ENCODE measurements at regions not wholly inside any gene's neighbourhood (a gene's known extent, or its start where the extent isn't known, plus 50 kb on each side); places are given as distances from the start of the nearest gene placed in this dataset.
"Not testable (repeated sequence)": the region's sequence is repeated elsewhere in the genome, so short reads cannot be mapped to it uniquely, and the experiment has no call there.

DNA sequence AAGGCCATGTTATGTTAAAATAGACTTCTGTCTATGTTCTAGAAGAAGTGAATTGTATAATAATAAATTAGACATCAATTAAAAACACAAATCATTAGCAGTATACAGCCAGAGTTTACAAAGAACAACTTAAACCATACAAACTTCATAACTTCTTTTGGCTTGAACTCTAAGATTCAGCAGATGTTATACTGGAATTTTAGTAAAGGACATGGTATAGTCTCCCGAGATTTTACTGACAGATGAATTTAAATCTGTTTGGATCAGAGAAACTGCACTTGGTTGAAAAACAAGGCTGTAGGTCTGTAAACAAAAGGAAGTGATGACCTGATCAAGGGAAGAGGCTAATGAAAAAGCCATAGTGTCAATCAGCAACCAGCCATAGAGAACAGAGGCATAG is 132.6 kb upstream of the TBX18 start:
- Mint-ChIP-seq H3K4me1 (ENCODE audit: low read depth) (no peaks in the 10 kb centered on the region), H3K9me3 (no peaks in the 10 kb centered on the region), H3K27ac (no peak overlapping the region), H3K36me3 (ENCODE audit: low read depth) (no peaks in the 10 kb centered on the region), H3K27me3 (no peaks in the 10 kb centered on the region), H3K4me3 (no peak overlapping the region)
- intact Hi-C loops (cut with micrococcal nuclease): no loop called here

GRCh38 chr6:84892671-84893070 is 128.3 kb upstream of the TBX18 start:
- no peaks in the 10 kb centered on the region for H3K36me3 Mint-ChIP-seq (ENCODE audit: low read depth)
- no peaks in the 10 kb centered on the region for H3K9me3 Mint-ChIP-seq
- intact Hi-C loops (cut with micrococcal nuclease): no loop called here
- no peaks in the 10 kb centered on the region for H3K4me1 Mint-ChIP-seq (ENCODE audit: low read depth)
- no peak overlapping the region for H3K4me3 Mint-ChIP-seq
- no peak overlapping the region for H3K27ac Mint-ChIP-seq
- no peaks in the 10 kb centered on the region for H3K27me3 Mint-ChIP-seq

DNA sequence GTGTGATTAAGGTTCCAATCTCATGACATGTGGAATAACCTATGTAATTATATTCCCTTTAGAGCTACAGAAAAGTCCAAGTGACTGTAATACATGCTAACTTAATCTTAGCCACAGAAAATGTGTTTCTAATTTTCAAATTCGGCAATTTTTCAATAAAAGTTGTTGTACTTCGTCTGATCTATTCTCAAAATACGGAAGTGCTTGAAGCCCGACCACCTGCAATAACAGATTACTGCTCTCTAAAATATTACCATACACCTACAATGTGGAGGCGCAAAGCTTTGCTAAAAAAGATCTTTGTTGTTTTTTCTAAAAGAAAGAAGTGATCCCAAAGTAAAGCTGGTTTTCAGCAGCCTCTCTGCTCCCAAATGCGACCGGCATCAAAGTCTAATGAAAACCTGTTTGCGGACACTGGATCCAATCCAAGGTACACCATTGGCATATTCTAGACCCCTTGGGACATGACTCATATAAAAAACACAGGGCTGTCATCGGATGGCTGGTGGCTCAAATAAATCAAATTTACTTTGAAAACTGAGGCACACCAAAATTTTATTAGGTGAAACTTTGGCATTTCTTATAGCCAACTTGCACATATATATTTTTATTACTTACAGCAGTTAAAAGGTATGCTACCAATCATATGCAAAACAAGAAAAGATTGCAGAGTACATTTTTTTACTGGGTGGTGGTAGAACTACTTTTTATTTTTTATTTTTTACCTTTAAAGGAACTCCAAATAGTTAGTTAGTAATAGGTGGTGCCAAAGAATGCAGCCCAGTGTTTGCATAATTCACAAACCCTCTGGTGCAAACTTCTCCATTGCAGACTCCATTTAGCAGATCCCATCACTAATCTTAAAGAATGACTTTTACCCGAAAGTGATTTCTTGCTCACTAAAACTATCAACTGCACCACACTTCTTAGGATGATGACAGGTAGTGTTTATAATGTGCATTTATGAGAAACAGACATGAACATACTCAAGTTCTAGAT is 118.7 kb upstream of the TBX18 start:
- Mint-ChIP-seq H3K4me1 (ENCODE audit: low read depth) (no peaks in the 10 kb centered on the region), H3K4me3 (no peak overlapping the region), H3K27me3 (no peaks in the 10 kb centered on the region), H3K9me3 (no peaks in the 10 kb centered on the region), H3K36me3 (ENCODE audit: low read depth) (no peaks in the 10 kb centered on the region), H3K27ac (no peak overlapping the region)
- intact Hi-C loops (cut with micrococcal nuclease): no loop called here

DNA sequence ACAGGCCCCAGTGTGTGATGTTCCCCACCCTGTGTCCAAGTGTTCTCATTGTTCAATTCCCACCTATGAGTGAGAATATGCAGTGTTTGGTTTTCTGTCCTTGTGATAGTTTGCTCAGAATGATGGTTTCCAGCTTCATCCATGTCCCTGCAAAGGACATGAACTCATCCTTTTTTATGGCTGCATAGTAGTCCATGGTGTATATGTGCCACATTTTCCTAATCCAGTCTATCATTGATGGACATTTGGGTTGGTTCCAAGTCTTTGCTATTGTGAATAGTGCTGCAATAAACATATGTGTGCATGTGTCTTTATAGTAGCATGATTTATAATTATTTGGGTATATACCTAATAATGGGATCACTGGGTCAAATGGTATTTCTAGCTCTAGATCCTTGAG is 115.0 kb upstream of the TBX18 start:
- H3K4me3 Mint-ChIP-seq; intact Hi-C loops (cut with micrococcal nuclease); H3K27ac Mint-ChIP-seq; H3K27me3 Mint-ChIP-seq; H3K36me3 Mint-ChIP-seq (ENCODE audit: low read depth); H3K4me1 Mint-ChIP-seq (ENCODE audit: low read depth); H3K9me3 Mint-ChIP-seq: not testable (repeated sequence)

- no peak overlapping the region for H3K4me3 Mint-ChIP-seq
- no peaks in the 10 kb centered on the region for H3K4me1 Mint-ChIP-seq (ENCODE audit: low read depth)
- H3K27me3 Mint-ChIP-seq: no peaks in the 10 kb centered on the region
- H3K9me3 Mint-ChIP-seq: no peaks in the 10 kb centered on the region
- intact Hi-C loops (cut with micrococcal nuclease): no loop called here
- no peaks in the 10 kb centered on the region for H3K36me3 Mint-ChIP-seq (ENCODE audit: low read depth)
- no peak overlapping the region for H3K27ac Mint-ChIP-seq
Observed at GRCh38 chr6:84877515-84878210, 113.3 kb upstream of the TBX18 start.

DNA sequence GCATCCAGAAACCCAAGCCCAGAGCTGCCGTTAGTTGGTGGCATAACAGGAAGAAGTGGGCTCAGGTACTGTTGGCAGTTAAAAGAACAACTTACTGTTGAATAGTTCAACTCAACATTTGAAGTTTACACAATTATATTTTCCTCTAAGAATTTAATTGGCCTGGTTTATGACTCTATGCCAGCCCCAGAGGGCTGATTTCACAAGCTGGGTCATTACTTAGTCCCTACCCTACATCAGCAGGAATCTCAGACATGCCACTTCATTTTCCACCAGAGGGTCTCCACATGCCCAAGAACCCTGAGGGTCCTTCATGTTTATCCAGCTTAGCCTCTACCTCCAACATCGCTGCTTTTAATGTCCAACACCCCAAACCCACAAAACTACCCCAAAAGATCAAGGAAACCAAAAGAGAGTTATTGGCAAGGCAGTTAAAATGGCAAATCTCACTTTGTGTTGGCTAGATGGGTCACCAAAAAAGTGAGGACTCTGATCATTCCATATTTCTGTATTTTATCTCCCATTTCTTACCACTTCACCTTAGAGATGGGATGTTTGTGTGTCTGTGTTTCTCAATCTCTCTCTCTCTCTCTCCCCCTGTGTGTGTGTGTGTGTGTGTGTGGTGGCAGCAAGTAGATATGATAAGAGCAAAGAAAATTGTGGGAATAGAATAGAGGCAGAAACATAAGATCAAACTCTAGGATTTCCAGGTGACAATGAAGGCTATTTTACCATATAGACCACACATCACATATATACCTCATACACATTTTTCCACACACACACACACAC is 112.5 kb upstream of the TBX18 start:
- Mint-ChIP-seq H3K9me3 (no peaks in the 10 kb centered on the region), H3K4me1 (ENCODE audit: low read depth) (no peaks in the 10 kb centered on the region), H3K27me3 (no peaks in the 10 kb centered on the region), H3K27ac (no peak overlapping the region), H3K36me3 (ENCODE audit: low read depth) (no peaks in the 10 kb centered on the region), H3K4me3 (no peak overlapping the region)
- intact Hi-C loops (cut with micrococcal nuclease): no loop called here

- Mint-ChIP-seq H3K36me3 (ENCODE audit: low read depth) (no peaks in the 10 kb centered on the region), H3K4me3 (no peak overlapping the region), H3K9me3 (no peaks in the 10 kb centered on the region), H3K27ac (no peak overlapping the region), H3K27me3 (no peaks in the 10 kb centered on the region), H3K4me1 (ENCODE audit: low read depth) (no peaks in the 10 kb centered on the region)
- intact Hi-C loops (cut with micrococcal nuclease): no loop called here
Observed at GRCh38 chr6:84872996-84873723, 108.8 kb upstream of the TBX18 start.

DNA sequence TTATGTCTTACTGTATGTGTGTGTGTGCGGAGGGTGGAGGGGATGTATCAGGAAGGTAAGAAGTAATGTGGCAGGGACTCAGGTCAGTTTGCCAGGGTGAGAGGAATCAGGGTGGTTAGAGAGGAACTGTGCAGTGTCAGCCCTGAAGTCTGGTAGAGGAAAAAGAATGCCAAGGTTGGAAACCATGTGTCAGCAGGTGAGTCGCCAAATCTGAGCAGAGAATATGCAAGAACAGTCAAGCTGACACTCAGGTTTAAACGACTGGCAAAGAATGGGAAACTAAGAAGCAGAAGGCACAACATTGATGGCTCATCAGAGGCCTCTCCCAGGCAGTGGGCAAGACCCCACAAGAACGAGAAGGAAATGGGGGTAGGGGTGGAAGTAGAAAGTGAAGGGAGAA is 107.5 kb upstream of the TBX18 start:
- Mint-ChIP-seq H3K4me1 (ENCODE audit: low read depth) (no peaks in the 10 kb centered on the region), H3K27ac (no peak overlapping the region), H3K4me3 (no peak overlapping the region)

GRCh38 chr6:84870672-84871071 is 106.3 kb upstream of the TBX18 start:
- H3K4me3 Mint-ChIP-seq: no peak overlapping the region
- H3K9me3 Mint-ChIP-seq: no peaks in the 10 kb centered on the region
- H3K36me3 Mint-ChIP-seq (ENCODE audit: low read depth): no peaks in the 10 kb centered on the region
- intact Hi-C loops (cut with micrococcal nuclease): no loop called here
- H3K27me3 Mint-ChIP-seq: no peaks in the 10 kb centered on the region
- H3K27ac Mint-ChIP-seq: no peak overlapping the region
- H3K4me1 Mint-ChIP-seq (ENCODE audit: low read depth): no peaks in the 10 kb centered on the region

More for the DNA sequence above, 107.5 kb upstream of the TBX18 start:
- no peaks in the 10 kb centered on the region for H3K9me3 Mint-ChIP-seq
- H3K36me3 Mint-ChIP-seq (ENCODE audit: low read depth): no peaks in the 10 kb centered on the region
- intact Hi-C loops (cut with micrococcal nuclease): no loop called here
- no peaks in the 10 kb centered on the region for H3K27me3 Mint-ChIP-seq

DNA sequence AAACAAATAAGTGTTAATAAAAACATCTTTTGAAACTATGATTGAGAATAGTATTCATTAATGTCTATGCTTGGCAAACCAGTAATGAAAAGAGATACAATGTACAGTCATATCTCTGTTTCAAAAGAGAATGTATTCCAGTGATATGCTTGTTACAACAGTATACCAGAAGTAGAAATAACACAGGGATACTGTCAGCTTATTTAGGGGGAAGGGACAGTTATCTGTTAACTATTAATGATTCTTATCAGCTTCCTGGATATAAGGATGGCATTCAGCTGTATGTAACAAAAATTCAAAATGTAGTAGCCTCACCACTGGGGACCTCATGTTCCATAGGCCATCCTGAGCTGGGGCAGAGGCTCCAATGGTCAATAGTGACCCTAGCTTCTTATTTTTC is 103.8 kb upstream of the TBX18 start:
- Mint-ChIP-seq H3K27ac (no peak overlapping the region), H3K4me3 (no peak overlapping the region), H3K27me3 (no peaks in the 10 kb centered on the region), H3K4me1 (ENCODE audit: low read depth) (no peaks in the 10 kb centered on the region), H3K36me3 (ENCODE audit: low read depth) (no peaks in the 10 kb centered on the region), H3K9me3 (no peaks in the 10 kb centered on the region)
- intact Hi-C loops (cut with micrococcal nuclease): no loop called here

GRCh38 chr6:84867521-84867920 is 103.1 kb upstream of the TBX18 start:
- Mint-ChIP-seq H3K4me3 (no peak overlapping the region), H3K36me3 (ENCODE audit: low read depth) (no peaks in the 10 kb centered on the region), H3K27ac (no peak overlapping the region), H3K27me3 (no peaks in the 10 kb centered on the region), H3K9me3 (no peaks in the 10 kb centered on the region), H3K4me1 (ENCODE audit: low read depth) (no peaks in the 10 kb centered on the region)
- intact Hi-C loops (cut with micrococcal nuclease): no loop called here

DNA sequence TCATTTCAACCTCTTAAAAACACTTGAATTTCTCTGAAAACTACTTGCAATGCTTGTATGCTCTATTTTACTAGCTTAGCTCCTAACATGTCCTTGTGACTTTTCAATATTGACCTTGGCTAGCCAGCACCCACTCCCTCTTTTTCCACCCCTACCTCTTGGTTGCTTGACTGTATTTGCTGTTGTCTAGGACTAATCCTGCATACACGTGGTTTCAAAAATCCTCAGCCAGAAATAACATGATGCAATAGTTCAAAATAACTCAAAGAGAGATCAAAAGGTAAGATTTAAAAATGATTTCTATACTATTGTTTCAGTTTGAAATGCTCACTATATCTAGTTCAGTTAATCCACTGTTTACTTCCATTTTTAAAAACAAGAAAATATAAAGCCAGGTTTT is 102.3 kb upstream of the TBX18 start:
- no peaks in the 10 kb centered on the region for H3K4me1 Mint-ChIP-seq (ENCODE audit: low read depth)
- H3K27ac Mint-ChIP-seq: no peak overlapping the region
- no peaks in the 10 kb centered on the region for H3K27me3 Mint-ChIP-seq
- no peaks in the 10 kb centered on the region for H3K9me3 Mint-ChIP-seq
- H3K36me3 Mint-ChIP-seq (ENCODE audit: low read depth): no peaks in the 10 kb centered on the region
- intact Hi-C loops (cut with micrococcal nuclease): no loop called here
- H3K4me3 Mint-ChIP-seq: no peak overlapping the region

DNA sequence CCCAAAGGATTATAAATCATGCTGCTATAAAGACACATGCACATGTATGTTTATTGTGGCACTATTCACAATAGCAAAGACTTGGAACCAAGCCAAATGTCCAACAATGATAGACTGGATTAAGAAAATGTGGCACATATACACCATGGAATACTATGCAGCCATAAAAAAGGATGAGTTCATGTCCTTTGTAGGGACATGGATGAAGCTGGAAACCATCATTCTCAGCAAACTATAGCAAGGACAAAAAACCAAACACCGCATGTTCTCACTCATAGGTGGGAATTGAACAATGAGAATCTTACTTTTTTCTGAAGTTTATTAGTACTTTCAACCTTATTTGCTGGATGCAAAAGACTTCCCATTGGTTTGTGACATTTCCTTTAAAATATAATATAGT is 101.0 kb upstream of the TBX18 start:
- H3K27me3 Mint-ChIP-seq; H3K36me3 Mint-ChIP-seq (ENCODE audit: low read depth); intact Hi-C loops (cut with micrococcal nuclease); H3K27ac Mint-ChIP-seq; H3K4me1 Mint-ChIP-seq (ENCODE audit: low read depth); H3K4me3 Mint-ChIP-seq; H3K9me3 Mint-ChIP-seq: not testable (repeated sequence)

Data from dendritic cell treated with granulocyte-macrophage colony-stimulating factor and Interleukin-4, amounts not matched to agents 40 ng/mL and 50 ng/mL, for 4 days (primary cell).